DND-41 (cell line): ENCODE measurements at regions not wholly inside any gene's neighbourhood (a gene's known extent, or its start where the extent isn't known, plus 50 kb on each side); places are given as distances from the start of the nearest gene placed in this dataset.

Experiments used
- ATAC-seq: fragments of 200-7000 bp; cut with Tn5 transposase; 3 replicates; pipeline ENCODE4 v1.9.1; 2021; ENCODE audit warnings: low read depth; ENCODE audit not compliant: insufficient read depth
- DNase-seq: peaks from one replicate; pipeline ENCODE4 v3.0.0-alpha.2; 2020
- H2AFZ ChIP-seq: 2 replicates; pipeline ENCODE4 v1.6.0; 2012; ENCODE audit warnings: low read depth, low read length
- H3K27ac ChIP-seq: 2 replicates; pipeline ENCODE4 v1.5.1; 2012; ENCODE audit warnings: low read length, inconsistent platforms
- H3K27me3 ChIP-seq: fragments of 200-600 bp; sonication (generic); 2 replicates; pipeline ENCODE4 v1.6.0; 2012; ENCODE audit warnings: low read length, mild to moderate bottlenecking, inconsistent platforms; ENCODE audit not compliant: insufficient read depth, poor library complexity
- H3K36me3 ChIP-seq: 2 replicates; pipeline ENCODE4 v1.5.1; 2012; ENCODE audit warnings: low read length, inconsistent platforms; ENCODE audit not compliant: insufficient read depth
- H3K4me1 ChIP-seq: 2 replicates; pipeline ENCODE4 v1.5.1; 2012; ENCODE audit warnings: mild to moderate bottlenecking, low read length; ENCODE audit not compliant: insufficient read depth
- H3K4me2 ChIP-seq: 2 replicates; pipeline ENCODE4 v1.6.0; 2012; ENCODE audit warnings: mild to moderate bottlenecking, moderate library complexity, low read length, inconsistent platforms; ENCODE audit not compliant: insufficient read depth
- H3K4me3 ChIP-seq, 2 experiments: fragments of 200-600 bp in 1 of 2; shearing (Covaris generic) in 1 of 2; 2 replicates each; pipeline ENCODE4 v1.5.1; 2012 to 2016; ENCODE audit warnings: inconsistent platforms in 2 of 2, low read length in 2 of 2, mild to moderate bottlenecking in 2 of 2, low read depth in 1 of 2, moderate library complexity in 1 of 2
- H3K79me2 ChIP-seq: 2 replicates; pipeline ENCODE4 v1.6.0; 2012; ENCODE audit warnings: low read length, inconsistent platforms; ENCODE audit not compliant: insufficient read depth
- H3K9ac ChIP-seq: 2 replicates; pipeline ENCODE4 v1.6.0; 2012; ENCODE audit warnings: low read depth, mild to moderate bottlenecking, inconsistent platforms, low read length, moderate library complexity
- H3K9me3 ChIP-seq: 2 replicates; pipeline ENCODE4 v1.5.1; 2012; ENCODE audit warnings: low read length, moderate library complexity, mild to moderate bottlenecking, inconsistent platforms; ENCODE audit not compliant: insufficient read depth, severe bottlenecking
- H4K20me1 ChIP-seq: 2 replicates; pipeline ENCODE4 v1.6.0; 2012; ENCODE audit warnings: low read length; ENCODE audit not compliant: insufficient read depth
- CTCF ChIP-seq: IDR thresholded peaks from 2 replicates; pipeline ENCODE4 v1.5.1; 2012; ENCODE audit warnings: borderline replicate concordance, low read length, moderate library complexity, mild to moderate bottlenecking; ENCODE audit not compliant: poor library complexity, severe bottlenecking; ENCODE audit errors: extremely low read depth
- EZH2 ChIP-seq: IDR thresholded peaks from 3 replicates; pipeline ENCODE4 v1.6.1; 2012; ENCODE audit warnings: borderline replicate concordance, low read depth, mild to moderate bottlenecking, moderate library complexity, low read length, inconsistent platforms; ENCODE audit not compliant: severe bottlenecking

GRCh38 chr5:173814053-173814452, 74.1 kb upstream of the CPEB4 start:
- DNase-seq (no peak), ATAC-seq (no peak)
- H3K36me3 ChIP-seq = no peaks in the 10 kb centered on the region
- H3K4me3 ChIP-seq = no peak overlapping the region
- no peaks in the 10 kb centered on the region for H3K79me2 ChIP-seq
- peaks cover 3% of the 10 kb centered on the region for H3K9me3 ChIP-seq
- no peaks in the 10 kb centered on the region for H4K20me1 ChIP-seq
- TF ChIP-seq EZH2 (no peak), CTCF (no peak)
- no peaks in the 10 kb centered on the region for H3K27me3 ChIP-seq
- no peak overlapping the region for H3K27ac ChIP-seq
- no peaks in the 10 kb centered on the region for H3K4me1 ChIP-seq
- no peak overlapping the region for H3K9ac ChIP-seq
- H3K4me2 ChIP-seq = no peak overlapping the region
- no peak overlapping the region for H2AFZ ChIP-seq

- no peaks in the 10 kb centered on the region for H3K79me2 ChIP-seq
- H3K9ac ChIP-seq = no peak overlapping the region
- no peak overlapping the region for H3K27ac ChIP-seq
- no peaks in the 10 kb centered on the region for H3K36me3 ChIP-seq
- H3K4me1 ChIP-seq = no peaks in the 10 kb centered on the region
- no peak for ATAC-seq
- H3K27me3 ChIP-seq = no peaks in the 10 kb centered on the region
- no peak overlapping the region for H2AFZ ChIP-seq
- no peak for TF ChIP-seq CTCF
- TF ChIP-seq EZH2 = no peak
- DNase-seq = no peak
- peaks cover 3% of the 10 kb centered on the region for H3K9me3 ChIP-seq
- H3K4me2 ChIP-seq = no peak overlapping the region
- no peak overlapping the region for H3K4me3 ChIP-seq
- H4K20me1 ChIP-seq = no peaks in the 10 kb centered on the region
These were observed 72.6 kb upstream of the CPEB4 start for GRCh38 chr5:173815571-173815970.

GRCh38 chr5:173816728-173817127, 71.4 kb upstream of the CPEB4 start:
- Histone ChIP-seq H3K4me3 (no peak overlapping the region), H3K27me3 (no peaks in the 10 kb centered on the region), H3K79me2 (no peaks in the 10 kb centered on the region), H4K20me1 (no peaks in the 10 kb centered on the region), H3K36me3 (no peaks in the 10 kb centered on the region), H3K9me3 (no peaks in the 10 kb centered on the region), H3K27ac (no peak overlapping the region), H3K9ac (no peak overlapping the region), H3K4me1 (no peaks in the 10 kb centered on the region), H3K4me2 (no peak overlapping the region), H2AFZ (no peak overlapping the region)
- TF ChIP-seq EZH2 = no peak
- DNase-seq (no peak), ATAC-seq (no peak)

GRCh38 chr5:173817561-173817960, 70.6 kb upstream of the CPEB4 start:
- ATAC-seq (no peak), DNase-seq (no peak)
- no peaks in the 10 kb centered on the region for H3K36me3 ChIP-seq
- no peaks in the 10 kb centered on the region for H3K79me2 ChIP-seq
- no peak overlapping the region for H3K27ac ChIP-seq
- no peaks in the 10 kb centered on the region for H4K20me1 ChIP-seq
- TF ChIP-seq CTCF (no peak), EZH2 (no peak)
- H3K4me2 ChIP-seq = no peak overlapping the region
- H2AFZ ChIP-seq = no peak overlapping the region
- H3K27me3 ChIP-seq = no peaks in the 10 kb centered on the region
- H3K9ac ChIP-seq = no peak overlapping the region
- no peaks in the 10 kb centered on the region for H3K4me1 ChIP-seq
- H3K9me3 ChIP-seq = no peaks in the 10 kb centered on the region
- H3K4me3 ChIP-seq = no peak overlapping the region
